A549 (cell line): ENCODE measurements at regions not wholly inside any gene's neighbourhood (a gene's known extent, or its start where the extent isn't known, plus 50 kb on each side); places are given as distances from the start of the nearest gene placed in this dataset.
A peak's percentile ranks its signal among the peaks of the same experiment; 100 is the strongest.

Source experiments
- CEBPB ChIP-seq, 2 experiments: fragments of >200 bp in 1 of 2; sonication (Bioruptor Twin) in 1 of 2; formaldehyde crosslinking in 1 of 2; IDR thresholded peaks; 2 replicates each; pipeline ENCODE4 v1.6.1; 2012 to 2016
- CHD2 ChIP-seq: fragments of 150-350 bp; IDR thresholded peaks from 2 replicates; pipeline ENCODE4 v1.6.1; 2014; ENCODE audit warnings: low read length; ENCODE audit not compliant: partially characterized antibody
- CTCF ChIP-seq: fragments of >200 bp; sonication (Bioruptor Twin); formaldehyde crosslinking; IDR thresholded peaks from 3 replicates; pipeline ENCODE4 v1.5.1; 2016
- FOSL2 ChIP-seq, 2 experiments: fragments of 450-650 bp in 1 of 2; fragments of >200 bp in 1 of 2; sonication (Bioruptor Twin) in 1 of 2; formaldehyde crosslinking; IDR thresholded peaks; 2 replicates each; pipeline versions ENCODE4 v1.5.0 to v1.6.1; 2016 to 2020; ENCODE audit warnings: mild to moderate bottlenecking in 1 of 2, moderate library complexity in 1 of 2
- JUNB ChIP-seq: fragments of >200 bp; sonication (Bioruptor Twin); formaldehyde crosslinking; IDR thresholded peaks from 2 replicates; pipeline ENCODE4 v1.6.1; 2016
- KDM5A ChIP-seq: fragments of 200-600 bp; sonication (generic); IDR thresholded peaks from 2 replicates; pipeline ENCODE4 v1.6.1; 2016; ENCODE audit warnings: antibody characterized with exemption, mild to moderate bottlenecking
- PBX3 ChIP-seq: IDR thresholded peaks from 2 replicates; pipeline ENCODE4 v1.6.1; 2012
- POLR2A ChIP-seq: IDR thresholded peaks from 2 replicates; pipeline ENCODE4 v1.6.1; 2012; ENCODE audit warnings: mild to moderate bottlenecking, low read length
- RAD21 ChIP-seq, 2 experiments: fragments of >200 bp in 1 of 2; sonication (Bioruptor Twin) in 1 of 2; formaldehyde crosslinking in 1 of 2; IDR thresholded peaks in 1 of 2; conservative IDR thresholded peaks in 1 of 2; 2 replicates in 1 of 2; 3 replicates in 1 of 2; pipeline ENCODE4 v1.6.1; 2012 to 2018; ENCODE audit warnings: inconsistent platforms in 1 of 2
- RARB ChIP-seq: fragments of 250-450 bp; sonication (Bioruptor Pico); IDR thresholded peaks from 2 replicates; pipeline ENCODE4 v1.8.0; 2021; ENCODE audit warnings: mild to moderate bottlenecking, moderate library complexity
- RNF2 ChIP-seq: fragments of 200-600 bp; sonication (generic); IDR thresholded peaks from 2 replicates; pipeline ENCODE4 v1.6.1; 2016; ENCODE audit warnings: low read depth, mild to moderate bottlenecking, antibody characterized with exemption, moderate library complexity, borderline replicate concordance
- TF ChIP-seq, protein P1 (sequence below): IDR thresholded peaks from 2 replicates; pipeline ENCODE4 v1.6.1; 2012
- TF ChIP-seq, protein P2 (sequence below): IDR thresholded peaks from 2 replicates; pipeline ENCODE4 v1.6.1; 2012; ENCODE audit warnings: low read depth, borderline replicate concordance
- TF ChIP-seq, protein P3 (sequence below): fragments of 450-650 bp; IDR thresholded peaks from 2 replicates; pipeline ENCODE4 v1.6.1; 2014; ENCODE audit warnings: antibody characterized with exemption

- no peak for TF ChIP-seq CTCF
- TF ChIP-seq FOSL2 (IDR thresholded peaks at IDR 0.05), result no peak
- no peak for TF ChIP-seq FOSL2 (CRISPR knock-in tag; IDR thresholded peaks at IDR 0.05)
- no peak for TF ChIP-seq POLR2A
- TF ChIP-seq, protein P1, sequence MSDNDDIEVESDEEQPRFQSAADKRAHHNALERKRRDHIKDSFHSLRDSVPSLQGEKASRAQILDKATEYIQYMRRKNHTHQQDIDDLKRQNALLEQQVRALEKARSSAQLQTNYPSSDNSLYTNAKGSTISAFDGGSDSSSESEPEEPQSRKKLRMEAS, result no peak
- peak in 1 of 2 experiments; percentile 41; a peak in 2 of 5 replicates for TF ChIP-seq RAD21 (conservative IDR thresholded peaks at IDR 0.05 in 1 of 2, IDR thresholded peaks at IDR 0.05 in 1 of 2)
- TF ChIP-seq CHD2, result no peak
- TF ChIP-seq, protein P2, sequence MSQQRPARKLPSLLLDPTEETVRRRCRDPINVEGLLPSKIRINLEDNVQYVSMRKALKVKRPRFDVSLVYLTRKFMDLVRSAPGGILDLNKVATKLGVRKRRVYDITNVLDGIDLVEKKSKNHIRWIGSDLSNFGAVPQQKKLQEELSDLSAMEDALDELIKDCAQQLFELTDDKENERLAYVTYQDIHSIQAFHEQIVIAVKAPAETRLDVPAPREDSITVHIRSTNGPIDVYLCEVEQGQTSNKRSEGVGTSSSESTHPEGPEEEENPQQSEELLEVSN, result no peak
- TF ChIP-seq, protein P3, sequence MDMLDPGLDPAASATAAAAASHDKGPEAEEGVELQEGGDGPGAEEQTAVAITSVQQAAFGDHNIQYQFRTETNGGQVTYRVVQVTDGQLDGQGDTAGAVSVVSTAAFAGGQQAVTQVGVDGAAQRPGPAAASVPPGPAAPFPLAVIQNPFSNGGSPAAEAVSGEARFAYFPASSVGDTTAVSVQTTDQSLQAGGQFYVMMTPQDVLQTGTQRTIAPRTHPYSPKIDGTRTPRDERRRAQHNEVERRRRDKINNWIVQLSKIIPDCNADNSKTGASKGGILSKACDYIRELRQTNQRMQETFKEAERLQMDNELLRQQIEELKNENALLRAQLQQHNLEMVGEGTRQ, result no peak
- no peak for TF ChIP-seq RARB (CRISPR knock-in tag)
- TF ChIP-seq CEBPB (IDR thresholded peaks at IDR 0.05), result no peak
- no peak for TF ChIP-seq KDM5A
- no peak for TF ChIP-seq PBX3
- no peak for TF ChIP-seq RNF2
- no peak for TF ChIP-seq JUNB
These were observed 689.7 kb downstream of the TBC1D22A start for GRCh38 chr22:47452184-47452583.
